GM18520 (cell line): ENCODE measurements at regions not wholly inside any gene's neighbourhood (a gene's known extent, or its start where the extent isn't known, plus 50 kb on each side); places are given as distances from the start of the nearest gene placed in this dataset.

Experiments used
- ATAC-seq: cut with Tn5 transposase; IDR thresholded peaks from one replicate; pipeline ENCODE4 v1.9.1; 2021; ENCODE audit not compliant: unreplicated experiment

GRCh38 chr1:208923946-208924720 is 659.4 kb upstream of the CAMK1G start:
- ATAC-seq, result no peak

GRCh38 chr1:208924928-208925327 is 658.6 kb upstream of the CAMK1G start:
- no peak for ATAC-seq

GRCh38 chr1:208928349-208929010 is 655.0 kb upstream of the CAMK1G start:
- no peak for ATAC-seq

GRCh38 chr1:208929575-208929974 is 653.9 kb upstream of the CAMK1G start:
- no peak for ATAC-seq

- ATAC-seq, result no peak
Observed at GRCh38 chr1:208931936-208932335, 651.6 kb upstream of the CAMK1G start.

GRCh38 chr1:208933984-208934525 is 649.5 kb upstream of the CAMK1G start:
- no peak for ATAC-seq

- ATAC-seq, result no peak
Observed at GRCh38 chr1:208934933-208935332, 648.6 kb upstream of the CAMK1G start.

GRCh38 chr1:208935517-208936187 is 647.9 kb upstream of the CAMK1G start:
- ATAC-seq, result no peak

- ATAC-seq, result no peak
Observed at GRCh38 chr1:208939537-208940085, 643.9 kb upstream of the CAMK1G start.

- ATAC-seq, result no peak
Observed at GRCh38 chr1:208942394-208943130, 641.0 kb upstream of the CAMK1G start.

GRCh38 chr1:208943291-208943690 is 640.2 kb upstream of the CAMK1G start:
- no peak for ATAC-seq

- no peak for ATAC-seq
Observed at GRCh38 chr1:208944981-208945451, 638.5 kb upstream of the CAMK1G start.

GRCh38 chr1:208950206-208950605 is 633.3 kb upstream of the CAMK1G start:
- no peak for ATAC-seq

GRCh38 chr1:208951026-208951525 is 632.4 kb upstream of the CAMK1G start:
- ATAC-seq, result no peak

- ATAC-seq, result no peak
Observed at GRCh38 chr1:208951908-208952307, 631.6 kb upstream of the CAMK1G start.

- ATAC-seq, result no peak
Observed at GRCh38 chr1:208962867-208963266, 620.6 kb upstream of the CAMK1G start.

- no peak for ATAC-seq
Observed at GRCh38 chr1:208965351-208965750, 618.2 kb upstream of the CAMK1G start.

GRCh38 chr1:208967334-208967733 is 616.2 kb upstream of the CAMK1G start:
- ATAC-seq, result no peak

- no peak for ATAC-seq
Observed at GRCh38 chr1:208974717-208975116, 608.8 kb upstream of the CAMK1G start.

GRCh38 chr1:208975456-208975855 is 608.1 kb upstream of the CAMK1G start:
- no peak for ATAC-seq
